ENCODE measurements at regions not wholly inside any gene's neighbourhood (a gene's known extent, or its start where the extent isn't known, plus 50 kb on each side); places are given as distances from the start of the nearest gene placed in this dataset.

DNA sequence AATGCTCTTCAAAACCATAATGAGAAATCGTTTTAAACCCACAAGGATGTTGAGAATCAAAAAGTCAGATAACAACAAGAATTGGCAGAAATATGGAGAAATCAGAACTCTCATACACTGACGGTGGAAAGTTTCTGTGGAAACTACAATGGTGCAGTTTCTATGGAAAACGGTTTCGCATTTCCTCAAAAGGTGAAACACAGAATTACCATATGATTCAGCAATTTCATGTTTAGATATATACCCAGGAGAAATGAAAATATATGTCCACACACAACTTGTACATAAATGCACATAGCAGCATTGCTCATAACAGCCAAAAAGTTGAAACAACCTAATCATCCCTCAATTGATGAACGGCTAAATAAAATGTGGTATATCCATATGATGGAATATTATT, 218.2 kb downstream of the ARL4A start:
- Mint-ChIP-seq H3K27ac (ENCODE audit: unreplicated experiment) (no peak overlapping the region), H3K27me3 (ENCODE audit: unreplicated experiment) (no peaks in the 10 kb centered on the region), H3K4me1 (ENCODE audit: low read depth, unreplicated experiment) (peaks cover 6% of the 10 kb centered on the region), H3K9me3 (ENCODE audit: unreplicated experiment) (no peaks in the 10 kb centered on the region), H3K36me3 (ENCODE audit: unreplicated experiment) (no peaks in the 10 kb centered on the region), H3K4me3 (ENCODE audit: unreplicated experiment) (no peak overlapping the region)
- no peak for DNase-seq
- TF ChIP-seq, protein P1, sequence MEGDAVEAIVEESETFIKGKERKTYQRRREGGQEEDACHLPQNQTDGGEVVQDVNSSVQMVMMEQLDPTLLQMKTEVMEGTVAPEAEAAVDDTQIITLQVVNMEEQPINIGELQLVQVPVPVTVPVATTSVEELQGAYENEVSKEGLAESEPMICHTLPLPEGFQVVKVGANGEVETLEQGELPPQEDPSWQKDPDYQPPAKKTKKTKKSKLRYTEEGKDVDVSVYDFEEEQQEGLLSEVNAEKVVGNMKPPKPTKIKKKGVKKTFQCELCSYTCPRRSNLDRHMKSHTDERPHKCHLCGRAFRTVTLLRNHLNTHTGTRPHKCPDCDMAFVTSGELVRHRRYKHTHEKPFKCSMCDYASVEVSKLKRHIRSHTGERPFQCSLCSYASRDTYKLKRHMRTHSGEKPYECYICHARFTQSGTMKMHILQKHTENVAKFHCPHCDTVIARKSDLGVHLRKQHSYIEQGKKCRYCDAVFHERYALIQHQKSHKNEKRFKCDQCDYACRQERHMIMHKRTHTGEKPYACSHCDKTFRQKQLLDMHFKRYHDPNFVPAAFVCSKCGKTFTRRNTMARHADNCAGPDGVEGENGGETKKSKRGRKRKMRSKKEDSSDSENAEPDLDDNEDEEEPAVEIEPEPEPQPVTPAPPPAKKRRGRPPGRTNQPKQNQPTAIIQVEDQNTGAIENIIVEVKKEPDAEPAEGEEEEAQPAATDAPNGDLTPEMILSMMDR (IDR thresholded peaks at IDR 0.05; ENCODE audit: partially characterized antibody, unreplicated experiment) = no peak

DNA sequence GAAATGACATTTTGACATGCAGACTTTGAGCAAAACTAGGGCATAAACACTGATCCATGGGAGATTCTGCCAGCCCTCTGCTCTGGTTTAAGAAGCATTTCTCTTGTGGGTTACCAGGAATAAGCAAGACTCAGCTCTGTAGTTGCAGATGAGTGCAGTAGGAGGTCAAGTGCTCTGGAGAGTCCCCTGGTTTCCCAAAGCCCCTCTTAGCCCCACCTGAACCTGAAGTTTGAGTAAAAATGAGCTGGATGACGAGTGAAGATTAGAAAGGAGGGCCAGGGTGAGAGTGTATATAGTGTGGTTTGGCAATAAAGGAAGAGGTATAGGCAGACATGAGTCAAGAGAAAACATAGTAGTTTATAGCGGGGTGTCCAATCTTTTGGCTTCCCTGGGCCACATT, 220.3 kb downstream of the ARL4A start:
- H3K27me3 Mint-ChIP-seq (ENCODE audit: unreplicated experiment) = no peaks in the 10 kb centered on the region

DNA sequence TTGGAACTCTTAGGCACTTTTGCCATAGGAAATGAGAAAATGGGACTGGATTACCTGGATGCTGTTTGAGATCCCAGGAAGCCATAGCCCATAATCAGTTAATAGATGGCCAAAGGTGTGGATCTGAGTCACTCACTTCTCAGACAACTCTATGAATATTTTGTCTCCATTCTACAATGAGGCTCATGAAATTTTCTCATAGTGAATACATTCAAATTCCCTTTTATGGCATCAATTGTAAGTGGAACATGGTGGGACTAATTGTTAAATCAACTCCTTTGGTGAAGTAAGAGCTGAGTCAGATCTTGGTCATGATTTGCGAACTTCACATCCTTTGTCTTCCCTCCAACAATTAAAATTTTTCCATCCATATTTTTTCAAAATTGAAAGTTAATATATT, 222.1 kb downstream of the ARL4A start:
- Mint-ChIP-seq H3K27ac (ENCODE audit: unreplicated experiment) (no peak overlapping the region), H3K9me3 (ENCODE audit: unreplicated experiment) (no peaks in the 10 kb centered on the region), H3K4me1 (ENCODE audit: low read depth, unreplicated experiment) (peaks cover 4% of the 10 kb centered on the region), H3K4me3 (ENCODE audit: unreplicated experiment) (no peak overlapping the region), H3K36me3 (ENCODE audit: unreplicated experiment) (no peaks in the 10 kb centered on the region), H3K27me3 (ENCODE audit: unreplicated experiment) (no peaks in the 10 kb centered on the region)
- TF ChIP-seq, protein P1 (IDR thresholded peaks at IDR 0.05; ENCODE audit: partially characterized antibody, unreplicated experiment) = no peak
- no peak for DNase-seq

More for the DNA sequence above, 220.3 kb downstream of the ARL4A start:
- H3K36me3 Mint-ChIP-seq (ENCODE audit: unreplicated experiment) = no peaks in the 10 kb centered on the region
- peaks cover 6% of the 10 kb centered on the region for H3K4me1 Mint-ChIP-seq (ENCODE audit: low read depth, unreplicated experiment)
- H3K27ac Mint-ChIP-seq (ENCODE audit: unreplicated experiment) = no peak overlapping the region
- no peak for DNase-seq
- no peaks in the 10 kb centered on the region for H3K9me3 Mint-ChIP-seq (ENCODE audit: unreplicated experiment)
- TF ChIP-seq, protein P1 (IDR thresholded peaks at IDR 0.05; ENCODE audit: partially characterized antibody, unreplicated experiment) = no peak
- no peak overlapping the region for H3K4me3 Mint-ChIP-seq (ENCODE audit: unreplicated experiment)

DNA sequence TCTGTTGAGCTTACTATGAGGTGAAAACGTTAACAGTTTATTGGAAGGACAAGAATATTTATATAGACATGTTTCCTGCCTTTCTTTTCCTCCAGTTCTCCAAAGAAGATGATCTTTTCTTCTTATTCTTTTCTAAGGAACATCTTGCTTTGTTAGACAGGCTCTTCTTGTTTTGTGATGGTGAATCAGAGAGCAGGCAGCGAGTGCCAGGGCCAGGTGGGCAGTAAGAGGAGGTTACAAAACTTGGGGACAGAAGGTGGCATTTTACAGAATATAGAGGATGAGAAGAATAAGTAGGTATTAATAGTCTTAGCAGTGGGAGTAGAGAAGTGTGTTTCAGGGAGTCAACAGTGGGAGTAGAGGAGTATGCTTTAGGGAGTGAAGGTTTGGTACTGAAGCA, 223.6 kb downstream of the ARL4A start:
- Mint-ChIP-seq H3K4me3 (ENCODE audit: unreplicated experiment) (no peak overlapping the region), H3K27ac (ENCODE audit: unreplicated experiment) (no peak overlapping the region), H3K27me3 (ENCODE audit: unreplicated experiment) (no peaks in the 10 kb centered on the region), H3K9me3 (ENCODE audit: unreplicated experiment) (peaks cover 2% of the 10 kb centered on the region), H3K4me1 (ENCODE audit: low read depth, unreplicated experiment) (peaks cover 3% of the 10 kb centered on the region), H3K36me3 (ENCODE audit: unreplicated experiment) (no peaks in the 10 kb centered on the region)
- DNase-seq = no peak
- TF ChIP-seq, protein P1 (IDR thresholded peaks at IDR 0.05; ENCODE audit: partially characterized antibody, unreplicated experiment) = no peak

DNA sequence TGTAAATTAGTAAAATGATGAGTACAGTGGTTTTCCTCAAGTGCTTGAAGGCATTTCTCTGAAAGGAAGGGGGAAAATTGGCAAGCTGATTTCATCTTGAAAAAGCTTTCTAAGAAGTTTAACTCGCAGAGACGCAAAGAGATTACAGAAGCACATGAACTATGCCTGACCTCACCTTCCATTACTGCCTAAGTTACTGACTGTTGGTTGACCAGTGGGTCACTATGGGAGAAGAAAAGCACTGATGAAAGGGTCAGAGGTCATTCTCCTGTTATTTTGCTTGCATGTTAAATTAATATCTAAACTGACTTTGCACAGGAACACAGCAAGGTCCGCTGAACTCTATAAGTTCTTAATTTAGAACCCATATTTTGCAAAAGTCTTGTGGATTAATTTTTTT, 225.6 kb downstream of the ARL4A start:
- no peak overlapping the region for H3K27ac Mint-ChIP-seq (ENCODE audit: unreplicated experiment)
- H3K4me1 Mint-ChIP-seq (ENCODE audit: low read depth, unreplicated experiment) = peaks cover 3% of the 10 kb centered on the region

More for the DNA sequence above, 225.6 kb downstream of the ARL4A start:
- H3K4me3 Mint-ChIP-seq (ENCODE audit: unreplicated experiment) = no peak overlapping the region
- peaks cover 3% of the 10 kb centered on the region for H3K36me3 Mint-ChIP-seq (ENCODE audit: unreplicated experiment)
- TF ChIP-seq, protein P1 (IDR thresholded peaks at IDR 0.05; ENCODE audit: partially characterized antibody, unreplicated experiment) = no peak
- DNase-seq = no peak
- no peaks in the 10 kb centered on the region for H3K27me3 Mint-ChIP-seq (ENCODE audit: unreplicated experiment)
- peaks cover 2% of the 10 kb centered on the region for H3K9me3 Mint-ChIP-seq (ENCODE audit: unreplicated experiment)
